OCI-LY3 (cell line): ENCODE measurements at regions not wholly inside any gene's neighbourhood (a gene's known extent, or its start where the extent isn't known, plus 50 kb on each side); places are given as distances from the start of the nearest gene placed in this dataset.
"Not testable (repeated sequence)": the region's sequence is repeated elsewhere in the genome, so short reads cannot be mapped to it uniquely, and the experiment has no call there.

ENCODE experiments used
- H2AFZ ChIP-seq: fragments of 200-600, 300-600 bp; shearing (Covaris generic); 2 replicates; pipeline ENCODE4 v1.6.0; 2014; ENCODE audit warnings: antibody characterized with exemption, low read depth, low read length
- H3K27ac ChIP-seq: fragments of 200-600, 300-600 bp; sonication (generic); 2 replicates; pipeline ENCODE4 v1.5.1; 2014; ENCODE audit warnings: mild to moderate bottlenecking, low read length, moderate library complexity, mixed read lengths
- H3K27me3 ChIP-seq: fragments of 200-600, 300-600 bp; sonication (generic); 2 replicates; pipeline ENCODE4 v1.6.1; 2014; ENCODE audit warnings: low read depth, low read length, mixed read lengths
- H3K36me3 ChIP-seq: fragments of 200-600, 300-600 bp; sonication (generic); replicated peaks from 2 replicates; pipeline ENCODE3; 2014; ENCODE audit warnings: low read depth, low read length, mixed read lengths
- H3K4me1 ChIP-seq: fragments of 300-600, 200-600 bp; sonication (generic); 2 replicates; pipeline ENCODE4 v1.6.1; 2014; ENCODE audit warnings: low read length, mixed read lengths
- H3K4me2 ChIP-seq: fragments of 200-600, 300-600 bp; sonication (generic); 2 replicates; pipeline ENCODE4 v1.6.1; 2014; ENCODE audit warnings: low read length, mixed read lengths
- H3K4me3 ChIP-seq: fragments of 300-600, 200-600 bp; sonication (generic); 2 replicates; pipeline ENCODE4 v1.5.1; 2014; ENCODE audit warnings: antibody characterized with exemption, mild to moderate bottlenecking, low read length, moderate library complexity
- H3K79me2 ChIP-seq: fragments of 300-600, 200-600 bp; shearing (Covaris generic); 2 replicates; pipeline ENCODE4 v1.6.1; 2014; ENCODE audit warnings: mild to moderate bottlenecking, low read length, mixed read lengths
- H3K9ac ChIP-seq: fragments of 300-600, 200-600 bp; shearing (Covaris generic); 2 replicates; pipeline ENCODE4 v1.6.0; 2014; ENCODE audit warnings: mild to moderate bottlenecking, low read length, moderate library complexity
- H3K9me3 ChIP-seq: fragments of 200-600, 300-600 bp; shearing (Covaris generic); 2 replicates; pipeline ENCODE4 v1.6.1; 2014; ENCODE audit warnings: low read length, mixed read lengths; ENCODE audit not compliant: insufficient read depth
- H4K20me1 ChIP-seq: fragments of 200-600, 300-600 bp; sonication (generic); 2 replicates; pipeline ENCODE4 v1.6.1; 2016; ENCODE audit warnings: low read length, mixed read lengths; ENCODE audit not compliant: insufficient read depth
- EZH2phosphoT487 ChIP-seq: fragments of 200-600 bp; shearing (Covaris generic); IDR thresholded peaks from 2 replicates; pipeline ENCODE4 v1.6.1; 2018; ENCODE audit warnings: antibody characterized with exemption, mixed run types, low read depth

DNA sequence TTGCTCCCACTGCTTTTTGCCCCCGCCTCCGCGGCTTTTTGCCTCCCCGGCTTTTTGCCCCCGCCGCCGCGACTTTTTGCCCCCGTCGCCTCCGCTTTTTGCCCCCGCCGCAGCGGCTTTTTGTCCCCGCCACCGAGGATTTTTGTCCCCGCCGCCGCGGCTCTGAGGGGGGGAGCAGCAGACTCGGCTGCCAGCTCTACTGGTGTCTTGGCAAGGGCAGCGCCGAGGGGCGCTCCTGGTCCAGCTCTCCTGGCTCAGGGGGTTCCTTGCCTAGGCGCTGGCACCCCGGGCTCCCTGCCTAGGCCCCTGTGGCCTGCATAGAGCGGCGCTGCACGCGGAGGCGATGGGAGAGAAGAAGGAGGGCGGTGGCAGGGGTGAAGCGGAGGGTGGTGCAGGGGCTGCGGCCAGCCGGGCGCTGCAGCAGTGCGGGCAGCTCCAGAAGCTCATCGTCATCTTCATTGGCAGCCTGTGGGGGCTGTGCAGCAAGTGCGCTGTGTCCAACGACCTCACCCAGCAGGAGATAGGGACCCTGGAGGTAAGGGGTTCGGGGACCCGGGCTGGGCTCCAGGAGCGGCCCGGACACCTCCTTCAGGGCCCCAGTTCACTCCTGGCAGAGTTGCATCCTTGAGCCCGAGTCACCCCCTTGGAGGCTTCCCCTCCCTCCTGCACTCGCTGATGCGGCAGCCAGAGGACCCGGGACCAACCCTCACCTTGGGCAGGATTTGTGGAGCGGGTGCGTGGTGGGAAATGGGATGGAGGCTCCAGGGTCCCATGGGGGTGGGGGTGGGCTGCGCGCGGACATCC, 642.4 kb downstream of the GOLGA6L6 start:
- no peak overlapping the region for H3K4me2 ChIP-seq
- no peak overlapping the region for H3K9ac ChIP-seq
- H2AFZ ChIP-seq = no peak overlapping the region
- no peak overlapping the region for H3K27ac ChIP-seq
- H3K4me3 ChIP-seq = no peak overlapping the region
- H3K4me1 ChIP-seq = no peaks in the 10 kb centered on the region
- H3K27me3 ChIP-seq = no peaks in the 10 kb centered on the region
- H3K9me3 ChIP-seq = no peaks in the 10 kb centered on the region
- no peaks in the 10 kb centered on the region for H4K20me1 ChIP-seq
- H3K79me2 ChIP-seq = no peaks in the 10 kb centered on the region
- no peaks in the 10 kb centered on the region for H3K36me3 ChIP-seq
- TF ChIP-seq EZH2phosphoT487 = no peak

DNA sequence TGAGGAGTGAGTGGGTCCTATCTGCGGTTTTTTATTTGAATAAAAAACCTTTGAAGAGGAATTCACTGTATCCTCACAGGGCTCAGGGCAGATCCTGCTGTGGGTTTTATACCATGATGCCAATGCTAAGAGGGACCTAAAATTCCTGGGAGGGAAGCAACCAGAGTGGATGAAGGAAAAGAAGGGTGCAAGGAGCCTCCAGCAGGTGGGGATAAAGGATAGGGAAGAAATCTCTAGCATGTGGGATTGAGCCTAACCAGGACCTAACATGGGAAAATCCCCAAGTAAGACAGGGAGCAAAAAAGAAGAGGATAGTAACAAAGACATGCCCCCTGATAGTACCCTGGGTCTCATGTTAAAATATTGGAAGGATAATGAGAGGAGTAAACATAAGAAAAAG, 652.8 kb downstream of the GOLGA6L6 start:
- not testable (repeated sequence) for H3K9me3 ChIP-seq, H4K20me1 ChIP-seq, H3K4me2 ChIP-seq, H2AFZ ChIP-seq, H3K36me3 ChIP-seq, H3K79me2 ChIP-seq, H3K4me3 ChIP-seq, H3K9ac ChIP-seq, H3K27ac ChIP-seq, H3K27me3 ChIP-seq, H3K4me1 ChIP-seq

DNA sequence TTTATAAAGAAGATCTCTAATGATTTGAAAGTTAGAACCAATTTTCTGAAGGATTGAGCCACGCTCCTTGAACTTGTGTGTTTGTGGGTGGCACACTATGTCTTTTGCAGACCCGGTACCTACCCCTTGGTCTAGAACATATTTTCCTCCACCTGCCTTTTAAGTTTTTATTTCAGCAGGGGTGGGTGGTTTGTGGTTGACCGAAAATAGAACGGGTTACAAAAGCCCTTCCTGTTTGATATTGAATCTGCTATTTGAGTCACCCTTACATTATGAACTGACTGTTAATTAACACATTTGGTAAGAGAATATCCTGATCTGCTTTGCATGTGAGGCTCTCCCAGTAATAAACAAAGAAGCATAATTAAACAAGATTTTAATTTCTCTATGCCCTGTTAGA, 697.5 kb downstream of the GOLGA6L6 start:
- not testable (repeated sequence) for H3K4me3 ChIP-seq, H3K9ac ChIP-seq, H3K27ac ChIP-seq, H3K36me3 ChIP-seq, H4K20me1 ChIP-seq, H3K79me2 ChIP-seq, H2AFZ ChIP-seq, H3K27me3 ChIP-seq, H3K9me3 ChIP-seq, H3K4me1 ChIP-seq, H3K4me2 ChIP-seq
